ENCODE measurements at regions not wholly inside any gene's neighbourhood (a gene's known extent, or its start where the extent isn't known, plus 50 kb on each side); places are given as distances from the start of the nearest gene placed in this dataset.

- Histone ChIP-seq H3K4me3 (ENCODE audit: low read depth in 1 of 3, low read length in 3 of 3) (no peak overlapping the region), H3K9me3 (ENCODE audit: control insufficient read depth in 2 of 2, insufficient read depth in 1 of 2, low read depth in 1 of 2, low read length in 1 of 2) (no peaks in the 10 kb centered on the region), H3K4me1 (ENCODE audit: control insufficient read depth in 3 of 3, insufficient read depth in 2 of 3, low read depth in 1 of 3, low read length in 2 of 3) (peaks cover 0 to 17% (median 3%) of the 10 kb centered on the region in 3 donors), H3K36me3 (ENCODE audit: control insufficient read depth in 3 of 3, insufficient read depth in 2 of 3, low read depth in 1 of 3, low read length in 3 of 3) (no peaks in the 10 kb centered on the region), H3K27me3 (ENCODE audit: control insufficient read depth in 3 of 3, insufficient read depth in 3 of 3, low read length in 3 of 3) (no peaks in the 10 kb centered on the region), H3K27ac (ENCODE audit: low read depth in 1 of 3, low read length in 2 of 3) (peak overlapping the region in 1 of 3 donors; percentile 49)
- no peak for FAIRE-seq
- 26 to 41% (median 27%) methylated on average over 7 of the region's 7 CpGs for WGBS, 3 donors
- peak; percentile 52 to 84 for DNase-seq
These were observed 225.6 kb downstream of the AHR start for GRCh38 chr7:17523813-17524739.

DNA sequence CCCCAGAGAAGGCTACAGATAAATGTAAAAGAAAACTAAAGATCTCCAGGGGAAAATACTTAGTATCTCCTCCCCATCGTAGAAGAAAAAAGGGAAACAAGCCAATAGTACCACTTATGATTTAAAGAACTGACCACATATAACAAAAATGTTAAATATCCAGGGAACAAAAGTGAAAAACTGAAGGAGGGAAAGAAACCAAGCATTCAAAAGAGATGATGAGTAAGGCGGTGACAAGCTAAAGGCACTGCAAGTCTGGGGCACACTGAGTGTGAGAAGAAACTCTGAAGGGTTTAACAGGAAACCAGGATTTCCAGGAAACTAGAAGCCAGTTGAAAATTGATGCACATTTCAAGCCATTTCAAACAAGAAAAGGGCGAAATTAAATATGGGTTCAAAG lies 226.3 kb downstream of the AHR start:
- Histone ChIP-seq H3K9me3 (ENCODE audit: control insufficient read depth in 2 of 2, insufficient read depth in 1 of 2, low read depth in 1 of 2, low read length in 1 of 2) (no peaks in the 10 kb centered on the region), H3K36me3 (ENCODE audit: control insufficient read depth in 3 of 3, insufficient read depth in 2 of 3, low read depth in 1 of 3, low read length in 3 of 3) (no peaks in the 10 kb centered on the region), H3K4me3 (ENCODE audit: low read depth in 1 of 3, low read length in 3 of 3) (no peak overlapping the region), H3K4me1 (ENCODE audit: control insufficient read depth in 3 of 3, insufficient read depth in 2 of 3, low read depth in 1 of 3, low read length in 2 of 3) (peaks cover 0 to 17% (median 3%) of the 10 kb centered on the region in 3 donors), H3K27ac (ENCODE audit: low read depth in 1 of 3, low read length in 2 of 3) (peak overlapping the region in 1 of 3 donors; percentile 28), H3K27me3 (ENCODE audit: control insufficient read depth in 3 of 3, insufficient read depth in 3 of 3, low read length in 3 of 3) (no peaks in the 10 kb centered on the region)
- DNase-seq (no peak), FAIRE-seq (no peak)
- WGBS, 3 donors, result 63 to 70% (median 69%) methylated on average over 3 of the region's 3 CpGs

- Histone ChIP-seq H3K9me3 (ENCODE audit: control insufficient read depth in 2 of 2, insufficient read depth in 1 of 2, low read depth in 1 of 2, low read length in 1 of 2) (no peaks in the 10 kb centered on the region), H3K4me3 (ENCODE audit: low read depth in 1 of 3, low read length in 3 of 3) (no peak overlapping the region), H3K27me3 (ENCODE audit: control insufficient read depth in 3 of 3, insufficient read depth in 3 of 3, low read length in 3 of 3) (no peaks in the 10 kb centered on the region), H3K4me1 (ENCODE audit: control insufficient read depth in 3 of 3, insufficient read depth in 2 of 3, low read depth in 1 of 3, low read length in 2 of 3) (peaks cover 0 to 17% (median 3%) of the 10 kb centered on the region in 3 donors), H3K36me3 (ENCODE audit: control insufficient read depth in 3 of 3, insufficient read depth in 2 of 3, low read depth in 1 of 3, low read length in 3 of 3) (no peaks in the 10 kb centered on the region), H3K27ac (ENCODE audit: low read depth in 1 of 3, low read length in 2 of 3) (no peak overlapping the region)
- DNase-seq (no peak), FAIRE-seq (no peak)
These were observed 228.2 kb downstream of the AHR start for GRCh38 chr7:17526621-17527020.

DNA sequence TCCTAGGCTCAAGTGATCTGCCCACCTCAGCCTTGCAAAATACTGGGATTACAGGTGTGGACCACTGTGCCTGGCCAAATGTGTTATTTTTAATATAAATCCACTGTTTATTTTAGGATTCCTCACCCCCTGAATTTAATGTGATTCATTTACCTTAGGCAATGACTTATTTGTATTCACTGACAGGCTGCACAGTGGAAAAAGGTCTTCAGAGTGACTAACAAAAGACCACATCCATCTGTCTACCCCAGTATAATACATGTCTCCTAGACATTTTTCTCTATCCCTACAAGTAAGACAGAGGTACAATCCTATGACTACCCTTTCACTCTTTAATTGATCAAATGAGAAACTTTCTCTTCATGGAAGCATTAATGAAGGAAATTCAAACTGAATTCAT lies 230.2 kb downstream of the AHR start:
- no peak for DNase-seq
- Histone ChIP-seq H3K9me3 (ENCODE audit: control insufficient read depth in 2 of 2, insufficient read depth in 1 of 2, low read depth in 1 of 2, low read length in 1 of 2) (no peaks in the 10 kb centered on the region), H3K4me3 (ENCODE audit: low read depth in 1 of 3, low read length in 3 of 3) (no peak overlapping the region), H3K36me3 (ENCODE audit: control insufficient read depth in 3 of 3, insufficient read depth in 2 of 3, low read depth in 1 of 3, low read length in 3 of 3) (no peaks in the 10 kb centered on the region), H3K27ac (ENCODE audit: low read depth in 1 of 3, low read length in 2 of 3) (no peak overlapping the region), H3K27me3 (ENCODE audit: control insufficient read depth in 3 of 3, insufficient read depth in 3 of 3, low read length in 3 of 3) (no peaks in the 10 kb centered on the region), H3K4me1 (ENCODE audit: control insufficient read depth in 3 of 3, insufficient read depth in 2 of 3, low read depth in 1 of 3, low read length in 2 of 3) (peaks cover 0 to 14% (median 11%) of the 10 kb centered on the region in 3 donors)
- no peak for FAIRE-seq

- FAIRE-seq (no peak), DNase-seq (no peak)
- Histone ChIP-seq H3K36me3 (ENCODE audit: control insufficient read depth in 3 of 3, insufficient read depth in 2 of 3, low read depth in 1 of 3, low read length in 3 of 3) (no peaks in the 10 kb centered on the region), H3K27ac (ENCODE audit: low read depth in 1 of 3, low read length in 2 of 3) (peak overlapping the region in 1 of 3 donors; percentile 8), H3K27me3 (ENCODE audit: control insufficient read depth in 3 of 3, insufficient read depth in 3 of 3, low read length in 3 of 3) (no peaks in the 10 kb centered on the region), H3K9me3 (ENCODE audit: control insufficient read depth in 2 of 2, insufficient read depth in 1 of 2, low read depth in 1 of 2, low read length in 1 of 2) (no peaks in the 10 kb centered on the region), H3K4me3 (ENCODE audit: low read depth in 1 of 3, low read length in 3 of 3) (no peak overlapping the region), H3K4me1 (ENCODE audit: control insufficient read depth in 3 of 3, insufficient read depth in 2 of 3, low read depth in 1 of 3, low read length in 2 of 3) (peaks cover 0 to 8% (median 0%) of the 10 kb centered on the region in 3 donors)
- WGBS, 3 donors, result 82 to 93% (median 89%) methylated on average over 2 of the region's 2 CpGs
These were observed 231.8 kb downstream of the AHR start for GRCh38 chr7:17530244-17530643.

- FAIRE-seq (no peak), DNase-seq (peak in 1 of 2 donors; percentile 16)
- Histone ChIP-seq H3K4me3 (ENCODE audit: low read depth in 1 of 3, low read length in 3 of 3) (no peak overlapping the region), H3K4me1 (ENCODE audit: control insufficient read depth in 3 of 3, insufficient read depth in 2 of 3, low read depth in 1 of 3, low read length in 2 of 3) (peaks cover 0 to 8% (median 0%) of the 10 kb centered on the region in 3 donors), H3K9me3 (ENCODE audit: control insufficient read depth in 2 of 2, insufficient read depth in 1 of 2, low read depth in 1 of 2, low read length in 1 of 2) (no peaks in the 10 kb centered on the region), H3K27ac (ENCODE audit: low read depth in 1 of 3, low read length in 2 of 3) (no peak overlapping the region), H3K36me3 (ENCODE audit: control insufficient read depth in 3 of 3, insufficient read depth in 2 of 3, low read depth in 1 of 3, low read length in 3 of 3) (no peaks in the 10 kb centered on the region), H3K27me3 (ENCODE audit: control insufficient read depth in 3 of 3, insufficient read depth in 3 of 3, low read length in 3 of 3) (no peaks in the 10 kb centered on the region)
- 64 to 73% (median 72%) methylated on average over 5 of the region's 5 CpGs for WGBS, 3 donors
These were observed 232.4 kb downstream of the AHR start for GRCh38 chr7:17530741-17531421.

- Histone ChIP-seq H3K9me3 (ENCODE audit: control insufficient read depth in 2 of 2, insufficient read depth in 1 of 2, low read depth in 1 of 2, low read length in 1 of 2) (no peaks in the 10 kb centered on the region), H3K4me1 (ENCODE audit: control insufficient read depth in 3 of 3, insufficient read depth in 2 of 3, low read depth in 1 of 3, low read length in 2 of 3) (peaks cover 0 to 8% (median 0%) of the 10 kb centered on the region in 3 donors), H3K27ac (ENCODE audit: low read depth in 1 of 3, low read length in 2 of 3) (peak overlapping the region in 1 of 3 donors; percentile 77), H3K27me3 (ENCODE audit: control insufficient read depth in 3 of 3, insufficient read depth in 3 of 3, low read length in 3 of 3) (no peaks in the 10 kb centered on the region), H3K4me3 (ENCODE audit: low read depth in 1 of 3, low read length in 3 of 3) (no peak overlapping the region), H3K36me3 (ENCODE audit: control insufficient read depth in 3 of 3, insufficient read depth in 2 of 3, low read depth in 1 of 3, low read length in 3 of 3) (no peaks in the 10 kb centered on the region)
- FAIRE-seq, result no peak
- DNase-seq, result peak in 1 of 2 donors; percentile 25
- 65 to 78% (median 71%) methylated on average over 2 of the region's 2 CpGs for WGBS, 3 donors
These were observed 234.5 kb downstream of the AHR start for GRCh38 chr7:17532861-17533404.

GRCh38 chr7:17534348-17534747 lies 235.9 kb downstream of the AHR start:
- Histone ChIP-seq H3K27ac (ENCODE audit: low read depth in 1 of 3, low read length in 2 of 3) (no peak overlapping the region), H3K4me1 (ENCODE audit: control insufficient read depth in 3 of 3, insufficient read depth in 2 of 3, low read depth in 1 of 3, low read length in 2 of 3) (peaks cover 0 to 8% (median 0%) of the 10 kb centered on the region in 3 donors), H3K4me3 (ENCODE audit: low read depth in 1 of 3, low read length in 3 of 3) (no peak overlapping the region), H3K9me3 (ENCODE audit: control insufficient read depth in 2 of 2, insufficient read depth in 1 of 2, low read depth in 1 of 2, low read length in 1 of 2) (no peaks in the 10 kb centered on the region), H3K27me3 (ENCODE audit: control insufficient read depth in 3 of 3, insufficient read depth in 3 of 3, low read length in 3 of 3) (no peaks in the 10 kb centered on the region), H3K36me3 (ENCODE audit: control insufficient read depth in 3 of 3, insufficient read depth in 2 of 3, low read depth in 1 of 3, low read length in 3 of 3) (no peaks in the 10 kb centered on the region)
- FAIRE-seq, result no peak
- 63 to 64% (median 63%) methylated on average over 3 of the region's 3 CpGs for WGBS, 3 donors
- DNase-seq, result no peak
